K562 (cell line): ENCODE measurements at regions not wholly inside any gene's neighbourhood (a gene's known extent, or its start where the extent isn't known, plus 50 kb on each side); places are given as distances from the start of the nearest gene placed in this dataset.

Experiments
- ATAC-seq: fragments of 200-7000 bp; cut with Tn5 transposase; 3 replicates; pipeline ENCODE4 v1.9.1; 2020; ENCODE audit warnings: moderate library complexity
- BruUV-seq: library from RNA; stranded (reverse); fragments of 400-500 nt; replicated peaks from 2 replicates; lab custom pipeline; 2021; lab: Mats Ljungman, UMichigan
- CTCF ChIA-PET: fragments of 300-600 bp; formaldehyde crosslinking; extraction: SDS; loops from one replicate; lab custom pipeline; 2021; ENCODE audit warnings: low intra/inter-chr PET ratio; lab: Yijun Ruan, JAX
- POLR2A ChIA-PET: fragments of 300-600, 350-650 bp; sonication (Branson Sonifier 250); formaldehyde crosslinking; extraction: SDS; loops from one replicate; lab custom pipeline; 2021; ENCODE audit warnings: antibody characterized with exemption, inconsistent platforms; lab: Yijun Ruan, JAX
- DNase-seq, 4 experiments: peaks; one replicate each; pipeline versions ENCODE4 v3.0.0 to v3.0.0-alpha.2; 2011 to 2018; ENCODE audit warnings: low spot score in 3 of 4, mixed read lengths in 3 of 4; ENCODE audit errors: extremely low read depth in 1 of 4
- FAIRE-seq: peaks from 2 replicates; lab custom pipeline; 2011; peaks lifted over from hg19 to GRCh38; lab: Jason Lieb, UNC
- H2AFZ ChIP-seq: 2 replicates; pipeline ENCODE4 v1.6.0; 2011; ENCODE audit warnings: low read depth, low read length, control low read depth, inconsistent platforms
- H3K27ac ChIP-seq: fragments of 200-600 bp; 3 replicates; pipeline ENCODE4 v1.8.0; 2011; ENCODE audit warnings: low read depth, mild to moderate bottlenecking, control low read depth, inconsistent platforms, low read length, moderate library complexity, mixed read lengths; ENCODE audit errors: extremely low read depth
- H3K27me3 ChIP-seq, 2 experiments: fragments of 300-600 bp in 1 of 2; 2 replicates in 1 of 2; 3 replicates in 1 of 2; pipeline versions ENCODE4 v1.6.0 to v1.8.0; 2011; ENCODE audit warnings: inconsistent platforms in 2 of 2, low read length in 2 of 2, mild to moderate bottlenecking in 1 of 2, mixed read lengths in 1 of 2, moderate library complexity in 1 of 2; ENCODE audit not compliant: control insufficient read depth in 2 of 2, insufficient read depth in 2 of 2
- H3K36me3 ChIP-seq: fragments of 300-600 bp; 3 replicates; pipeline ENCODE4 v1.8.0; 2011; ENCODE audit warnings: mild to moderate bottlenecking, low read length, inconsistent platforms; ENCODE audit not compliant: control insufficient read depth, insufficient read depth
- H3K4me1 ChIP-seq, 2 experiments: fragments of 200-600 bp in 1 of 2; replicated peaks in 1 of 2; 2 replicates in 1 of 2; 3 replicates in 1 of 2; pipeline versions ENCODE4 v1.5.1 to v1.8.0; 2011; ENCODE audit warnings: inconsistent platforms in 2 of 2, low read length in 2 of 2, mild to moderate bottlenecking in 1 of 2, mixed read lengths in 1 of 2, moderate library complexity in 1 of 2; ENCODE audit not compliant: control insufficient read depth in 2 of 2, insufficient read depth in 2 of 2
- H3K4me2 ChIP-seq: 2 replicates; pipeline ENCODE4 v1.6.1; 2011; ENCODE audit warnings: low read length, control low read depth, inconsistent platforms, mixed read lengths; ENCODE audit not compliant: insufficient read depth
- H3K4me3 ChIP-seq: fragments of 200-600 bp; sonication (generic), shearing (Covaris generic); 2 replicates; pipeline ENCODE4 v1.5.1; 2016; ENCODE audit warnings: control low read depth, inconsistent platforms
- H3K79me2 ChIP-seq: fragments of 200-600 bp; 3 replicates; pipeline ENCODE4 v1.8.0; 2011; ENCODE audit warnings: low read length, inconsistent platforms; ENCODE audit not compliant: control insufficient read depth, insufficient read depth
- H3K9ac ChIP-seq, 2 experiments: 2 replicates each; pipeline versions ENCODE4 v1.6.0 to v1.6.1; 2011; ENCODE audit warnings: low read depth in 2 of 2, low read length in 2 of 2, control low read depth in 1 of 2, inconsistent platforms in 1 of 2, mild to moderate bottlenecking in 1 of 2, mixed read lengths in 1 of 2; ENCODE audit not compliant: insufficient read depth in 1 of 2
- H3K9me1 ChIP-seq: one replicate; pipeline ENCODE4 v1.6.0; 2011; ENCODE audit warnings: inconsistent platforms, mild to moderate bottlenecking, low read length, moderate library complexity; ENCODE audit not compliant: control insufficient read depth, insufficient read depth
- H3K9me3 ChIP-seq: replicated peaks from 2 replicates; pipeline ENCODE4 v1.5.1; 2011; ENCODE audit warnings: low read depth, low read length, inconsistent platforms; ENCODE audit not compliant: control insufficient read depth, insufficient read depth
- H4K20me1 ChIP-seq: replicated peaks from 2 replicates; pipeline ENCODE4 v1.6.1; 2011; ENCODE audit warnings: low read length, inconsistent platforms, mixed read lengths; ENCODE audit not compliant: control insufficient read depth, insufficient read depth
- BCOR ChIP-seq: fragments of 450-650 bp; IDR thresholded peaks from 2 replicates; pipeline ENCODE4 v1.6.1; 2016
- CBFA2T3 ChIP-seq: fragments of 450-650 bp; IDR thresholded peaks from 2 replicates; pipeline ENCODE4 v1.6.1; 2017
- HOXB6 ChIP-seq: fragments of 250-450 bp; sonication (Bioruptor Pico); IDR thresholded peaks from 2 replicates; pipeline ENCODE4 v1.5.1; 2022; ENCODE audit warnings: mild to moderate bottlenecking, borderline replicate concordance
- ILF3 ChIP-seq: fragments of 450-650 bp; IDR thresholded peaks from 2 replicates; pipeline ENCODE4 v1.6.1; 2018; ENCODE audit warnings: antibody characterized with exemption, mild to moderate bottlenecking, moderate library complexity, borderline replicate concordance
- MEF2D ChIP-seq: conservative IDR thresholded peaks from 2 replicates; pipeline ENCODE4 v1.6.1; 2016; ENCODE audit warnings: low read depth, missing genetic modification characterization, missing compliant biosample characterization
- MTA3 ChIP-seq: fragments of 450-650 bp; formaldehyde crosslinking; IDR thresholded peaks from 2 replicates; pipeline ENCODE4 v1.6.1; 2017; ENCODE audit warnings: mild to moderate bottlenecking, borderline replicate concordance
- NFXL1 ChIP-seq: fragments of 450-650 bp; formaldehyde crosslinking; IDR thresholded peaks from 2 replicates; pipeline ENCODE4 v1.4.0; 2021; ENCODE audit warnings: mild to moderate bottlenecking
- PHTF2 ChIP-seq: fragments of 250-450 bp; sonication (Bioruptor Pico); IDR thresholded peaks from 2 replicates; pipeline ENCODE4 v1.5.0; 2021; ENCODE audit warnings: mild to moderate bottlenecking
- RBM25 ChIP-seq: fragments of 200-400 bp; formaldehyde crosslinking; IDR thresholded peaks from 2 replicates; pipeline ENCODE4 v1.6.1; 2018; ENCODE audit warnings: low read length, low read depth, moderate library complexity; ENCODE audit not compliant: severe bottlenecking
- SRSF9 ChIP-seq: fragments of 200-400 bp; formaldehyde crosslinking; IDR thresholded peaks from 2 replicates; pipeline ENCODE4 v1.6.1; 2017; ENCODE audit warnings: low read depth, low read length, borderline replicate concordance
- YBX1 ChIP-seq: fragments of 450-650 bp; IDR thresholded peaks from 2 replicates; pipeline ENCODE4 v1.7.1; 2016; ENCODE audit warnings: mild to moderate bottlenecking
- ZFP1 ChIP-seq: fragments of 450-650 bp; formaldehyde crosslinking; IDR thresholded peaks from 2 replicates; pipeline ENCODE4 v1.4.0; 2020; ENCODE audit warnings: mild to moderate bottlenecking, mixed read lengths
- ZNF12 ChIP-seq: sonication (generic); formaldehyde crosslinking; IDR thresholded peaks from 2 replicates; pipeline ENCODE4 v1.4.0; 2020; ENCODE audit warnings: mild to moderate bottlenecking, missing genetic modification reagents
- ZNF316 ChIP-seq: fragments of 450-650 bp; IDR thresholded peaks from 2 replicates; pipeline ENCODE4 v1.6.1; 2016
- WGBS: fragments of 100-300 bp; shearing (Covaris generic); methylation state at CpG from one replicate; pipeline ENCODE4 v1.1.6; 2016; ENCODE audit warnings: low coverage, mixed read lengths; ENCODE audit not compliant: insufficient coverage; ENCODE audit errors: missing lambda C conversion rate; 5-methylcytosine and 5-hydroxymethylcytosine counted together
- in situ Hi-C: fragments of 300-500 bp; cut with MboI; formaldehyde crosslinking; loops from 4 replicates; pipeline ENCODE4 v1.15.0; 2018; ENCODE audit warnings: inconsistent platforms, mixed read lengths
- intact Hi-C: fragments of 100-400 bp; cut with micrococcal nuclease; formaldehyde crosslinking; loops from 2 replicates; pipeline ENCODE4 v1.14.2; 2022
- TF ChIP-seq, protein P1 (sequence below), 2 experiments: fragments of 250-450 bp in 1 of 2; fragments of 450-650 bp in 1 of 2; sonication (Bioruptor Pico) in 1 of 2; IDR thresholded peaks; 2 replicates each; pipeline versions ENCODE4 v1.6.1 to v1.8.0; 2016 to 2021; ENCODE audit warnings: mild to moderate bottlenecking in 2 of 2, moderate library complexity in 2 of 2, missing compliant biosample characterization in 1 of 2, missing genetic modification characterization in 1 of 2
- TF ChIP-seq, protein P2 (sequence below): conservative IDR thresholded peaks from 2 replicates; pipeline ENCODE4 v1.6.1; 2011; ENCODE audit warnings: low read depth, mild to moderate bottlenecking, low read length; ENCODE audit not compliant: control insufficient read depth

DNA sequence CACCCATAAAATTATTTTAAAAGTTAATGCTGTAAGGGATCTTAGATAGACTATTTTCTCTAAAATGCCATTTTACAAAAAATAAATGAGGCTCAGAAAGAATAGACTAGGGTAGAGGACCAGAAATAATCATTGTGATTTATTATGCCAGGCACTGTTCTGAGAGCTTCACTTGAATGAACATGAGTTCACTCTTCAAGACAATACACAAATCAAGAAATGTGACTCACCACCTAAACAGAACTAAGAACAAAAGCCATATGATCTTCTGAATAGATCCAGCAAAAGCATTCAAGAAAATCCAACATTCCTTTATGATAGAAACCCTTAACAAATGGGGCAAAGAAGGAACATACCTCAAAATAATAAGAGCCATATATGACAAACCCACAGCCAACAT lies 582.0 kb downstream of the PKHD1 start (continued):
- TF ChIP-seq ZFP1 (no peak), ZNF12 (CRISPR knock-in tag) (no peak)

DNA sequence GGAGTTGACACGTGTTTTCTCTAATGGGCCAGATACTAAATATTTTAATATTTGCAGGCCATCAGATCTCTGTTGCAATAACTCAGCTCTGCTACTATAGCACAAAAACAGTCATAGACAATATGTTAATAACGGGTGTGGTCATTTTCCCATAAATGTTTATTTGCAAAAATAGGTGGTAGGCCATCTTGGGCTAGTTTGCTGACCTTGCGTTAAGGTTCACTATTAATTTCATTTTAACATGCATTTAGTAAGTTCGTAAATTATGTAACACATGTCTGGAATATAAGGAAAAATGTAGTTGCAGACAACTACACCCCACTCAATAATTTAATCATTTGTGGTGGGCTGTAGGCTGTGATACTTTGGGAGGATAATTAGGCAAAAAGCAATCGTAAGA lies 577.8 kb downstream of the PKHD1 start:
- Histone ChIP-seq H3K36me3 (no peaks in the 10 kb centered on the region), H3K4me1 (no peaks in the 10 kb centered on the region), H3K27ac (no peak overlapping the region), H3K9me1 (no peaks in the 10 kb centered on the region), H2AFZ (peak overlapping the region; percentile 67), H3K4me3 (no peak overlapping the region), H3K9ac (no peak overlapping the region), H3K4me2 (no peak overlapping the region), H3K79me2 (no peaks in the 10 kb centered on the region), H4K20me1 (no peaks in the 10 kb centered on the region), H3K27me3 (no peaks in the 10 kb centered on the region), H3K9me3 (no peaks in the 10 kb centered on the region)
- in situ Hi-C loops (no loop called here), intact Hi-C loops (no loop called here)
- TF ChIP-seq PHTF2 (CRISPR knock-in tag) (no peak), ZNF316 (peak; percentile 49), YBX1 (no peak), NFXL1 (no peak)
- ChIA-PET CTCF (no interaction called here), POLR2A (interaction anchor here (0.6 kb wide), 1 partner anchor 15 kb away, joined by 3 read pairs; no protein-coding TSS in a partner anchor)
- FAIRE-seq (no peak), DNase-seq (no peak), ATAC-seq (no peak)
- 7% methylated on average over 5 of the region's 5 CpGs for WGBS
- BruUV-seq, result no TSS peak

DNA sequence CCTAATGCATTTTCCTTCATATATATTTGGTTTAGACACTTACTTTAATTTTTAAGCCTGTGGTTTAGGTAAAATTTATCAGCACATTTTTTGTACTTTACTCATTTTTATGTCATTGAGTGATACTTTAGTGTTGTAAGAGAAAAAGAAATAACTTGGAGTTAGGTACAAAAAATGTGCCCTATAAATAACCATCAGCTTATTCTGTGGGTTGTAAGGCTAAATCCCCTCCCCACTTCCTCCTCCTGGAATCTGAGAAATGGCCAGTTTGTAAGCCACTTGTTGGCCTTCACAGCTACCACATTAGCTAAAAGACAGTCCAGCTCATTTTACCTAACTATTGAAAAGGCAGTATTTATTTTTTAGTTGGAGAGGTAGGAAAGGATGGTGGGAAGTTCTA lies 576.3 kb downstream of the PKHD1 start:
- POLR2A ChIA-PET, result no interaction called here
- FAIRE-seq (no peak), DNase-seq (no peak), ATAC-seq (no peak)
- no peak for TF ChIP-seq MTA3
- no peak for TF ChIP-seq RBM25
- no peak for TF ChIP-seq HOXB6 (CRISPR knock-in tag)
- no peak for TF ChIP-seq MEF2D (tag)
- TF ChIP-seq, protein P1, sequence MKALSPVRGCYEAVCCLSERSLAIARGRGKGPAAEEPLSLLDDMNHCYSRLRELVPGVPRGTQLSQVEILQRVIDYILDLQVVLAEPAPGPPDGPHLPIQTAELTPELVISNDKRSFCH (CRISPR knock-in tag; IDR thresholded peaks at IDR 0.05), result no peak
- TF ChIP-seq, protein P1 (tag; IDR thresholded peaks at IDR 0.05), result no peak
- TF ChIP-seq BCOR, result no peak
- TF ChIP-seq, protein P2, sequence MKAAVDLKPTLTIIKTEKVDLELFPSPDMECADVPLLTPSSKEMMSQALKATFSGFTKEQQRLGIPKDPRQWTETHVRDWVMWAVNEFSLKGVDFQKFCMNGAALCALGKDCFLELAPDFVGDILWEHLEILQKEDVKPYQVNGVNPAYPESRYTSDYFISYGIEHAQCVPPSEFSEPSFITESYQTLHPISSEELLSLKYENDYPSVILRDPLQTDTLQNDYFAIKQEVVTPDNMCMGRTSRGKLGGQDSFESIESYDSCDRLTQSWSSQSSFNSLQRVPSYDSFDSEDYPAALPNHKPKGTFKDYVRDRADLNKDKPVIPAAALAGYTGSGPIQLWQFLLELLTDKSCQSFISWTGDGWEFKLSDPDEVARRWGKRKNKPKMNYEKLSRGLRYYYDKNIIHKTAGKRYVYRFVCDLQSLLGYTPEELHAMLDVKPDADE, result no peak
- no peak for TF ChIP-seq CBFA2T3
- TF ChIP-seq SRSF9, result no peak
- TF ChIP-seq ILF3, result no peak
- Histone ChIP-seq H3K4me3 (no peak overlapping the region), H3K4me1 (no peaks in the 10 kb centered on the region), H4K20me1 (no peaks in the 10 kb centered on the region), H2AFZ (no peak overlapping the region), H3K79me2 (no peaks in the 10 kb centered on the region), H3K27ac (no peak overlapping the region), H3K9ac (no peak overlapping the region), H3K9me1 (no peaks in the 10 kb centered on the region), H3K36me3 (no peaks in the 10 kb centered on the region), H3K9me3 (no peaks in the 10 kb centered on the region), H3K4me2 (no peak overlapping the region), H3K27me3 (no peaks in the 10 kb centered on the region)
- in situ Hi-C loops, result no loop called here
- BruUV-seq, result no TSS peak
- CTCF ChIA-PET, result no interaction called here
- intact Hi-C loops, result no loop called here
